HG03103 (cell line): ENCODE measurements at regions not wholly inside any gene's neighbourhood (a gene's known extent, or its start where the extent isn't known, plus 50 kb on each side); places are given as distances from the start of the nearest gene placed in this dataset.
"Not testable (repeated sequence)": the region's sequence is repeated elsewhere in the genome, so short reads cannot be mapped to it uniquely, and the experiment has no call there.

Source experiments
- ATAC-seq: cut with Tn5 transposase; IDR thresholded peaks from one replicate; pipeline ENCODE4 v1.9.1; 2021; ENCODE audit warnings: low read depth; ENCODE audit not compliant: unreplicated experiment

DNA sequence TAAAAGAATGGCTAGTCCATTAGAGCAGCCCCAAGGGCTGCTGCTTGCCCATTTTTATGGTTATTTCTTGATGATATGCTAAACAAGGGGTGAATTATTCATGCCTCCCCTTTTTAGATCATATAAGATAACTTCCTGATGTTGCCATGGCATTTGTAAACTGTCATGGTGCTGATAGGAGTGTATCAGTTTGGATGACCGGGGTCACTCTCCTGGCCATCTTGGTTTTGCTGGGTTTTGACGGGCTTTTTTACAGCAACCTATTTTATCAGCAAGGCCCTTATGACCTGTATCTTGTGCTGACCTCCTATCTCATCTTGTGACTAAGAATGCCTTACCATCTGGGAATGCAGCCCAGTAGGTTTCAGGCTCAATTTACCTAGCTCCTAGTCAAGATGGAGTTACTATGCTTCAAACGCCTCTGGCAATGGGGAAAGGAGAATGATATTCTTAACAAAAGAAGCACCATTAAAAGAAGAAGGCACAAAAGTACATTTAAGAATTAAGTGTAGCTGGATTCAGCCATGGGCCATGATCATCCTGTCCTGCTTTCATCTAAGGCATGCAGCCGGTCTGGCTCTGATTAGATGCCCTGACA is 1156.0 kb downstream of the PCDH9 start:
- no peak for ATAC-seq

DNA sequence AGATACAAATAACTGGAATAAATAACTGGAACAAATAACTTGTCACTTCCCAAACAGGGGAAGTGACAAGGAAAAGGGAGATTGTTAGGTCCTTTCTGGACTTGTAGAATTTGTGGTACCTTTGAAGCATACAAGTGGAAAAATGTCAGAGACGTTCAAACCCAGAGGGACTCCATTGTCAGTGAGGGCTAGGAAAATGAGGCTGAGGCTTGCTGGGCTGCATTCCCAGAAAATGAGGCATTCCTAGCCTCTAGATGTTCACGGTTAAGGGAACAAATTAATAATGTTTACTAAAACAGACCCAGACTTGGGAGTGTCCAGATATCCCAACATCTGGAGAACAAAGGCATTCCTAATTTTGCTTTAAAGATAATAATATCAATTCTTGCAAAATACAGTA is 1158.0 kb downstream of the PCDH9 start:
- not testable (repeated sequence) for ATAC-seq

GRCh38 chr13:66071608-66072007 is 1158.5 kb downstream of the PCDH9 start:
- no peak for ATAC-seq

- no peak for ATAC-seq
Observed at GRCh38 chr13:66071029-66071428, 1159.1 kb downstream of the PCDH9 start.

DNA sequence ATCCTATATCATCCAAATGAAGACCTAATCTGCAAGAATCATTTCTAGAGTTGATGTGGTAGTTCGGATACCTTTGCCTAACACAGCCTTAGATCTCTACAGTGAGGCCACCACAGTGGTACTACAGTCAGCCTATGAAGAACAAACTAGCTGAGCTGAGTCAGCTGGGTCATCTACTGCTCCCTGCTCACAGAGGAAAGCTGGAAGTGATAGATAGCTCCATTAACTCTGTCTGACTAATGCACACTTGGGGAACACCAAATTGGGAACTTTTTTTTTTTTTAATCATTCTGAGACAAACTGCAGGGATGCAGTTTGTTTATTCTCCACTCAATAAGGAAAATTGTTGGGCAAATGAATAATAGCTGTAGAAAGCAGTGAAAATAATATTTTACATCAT is 1160.6 kb downstream of the PCDH9 start:
- ATAC-seq: no peak

DNA sequence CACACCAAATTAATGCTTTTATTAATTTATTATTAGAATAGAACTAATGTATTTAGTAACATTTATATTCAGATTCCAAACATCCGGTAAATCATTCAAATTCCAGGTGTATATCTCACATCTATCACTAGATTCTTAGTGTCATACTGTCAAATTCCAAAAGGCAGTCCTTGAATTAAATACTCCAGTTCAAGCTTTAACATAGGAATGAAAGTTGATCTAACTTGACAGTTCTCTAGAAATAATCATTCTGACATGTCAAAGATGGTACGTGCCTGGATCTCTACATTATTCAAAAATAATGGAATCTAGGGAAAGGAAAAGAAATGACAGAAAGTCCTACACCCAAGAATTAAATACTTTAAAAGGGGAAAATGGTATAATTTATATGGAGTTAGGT is 1161.5 kb downstream of the PCDH9 start:
- no peak for ATAC-seq

GRCh38 chr13:66048888-66049287 is 1181.2 kb downstream of the PCDH9 start:
- no peak for ATAC-seq

DNA sequence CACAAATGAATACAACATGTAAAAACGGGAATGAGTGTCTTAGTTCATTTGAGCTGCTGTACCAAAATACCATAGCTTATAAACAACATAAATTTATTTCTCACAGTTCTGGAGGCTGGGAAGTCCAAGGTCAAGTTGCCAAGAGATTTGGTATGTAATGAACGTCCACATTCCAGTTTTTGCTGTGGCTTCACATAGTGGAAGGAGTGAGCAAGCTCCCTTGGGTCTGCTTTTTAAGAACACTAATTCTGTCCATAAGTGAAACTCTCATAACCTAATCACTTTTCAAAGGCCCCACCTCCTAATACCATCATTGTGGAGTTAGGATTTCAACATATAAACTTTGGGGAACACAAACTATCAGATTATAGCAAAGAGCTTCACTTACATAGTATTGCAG is 1189.6 kb downstream of the PCDH9 start:
- no peak for ATAC-seq

DNA sequence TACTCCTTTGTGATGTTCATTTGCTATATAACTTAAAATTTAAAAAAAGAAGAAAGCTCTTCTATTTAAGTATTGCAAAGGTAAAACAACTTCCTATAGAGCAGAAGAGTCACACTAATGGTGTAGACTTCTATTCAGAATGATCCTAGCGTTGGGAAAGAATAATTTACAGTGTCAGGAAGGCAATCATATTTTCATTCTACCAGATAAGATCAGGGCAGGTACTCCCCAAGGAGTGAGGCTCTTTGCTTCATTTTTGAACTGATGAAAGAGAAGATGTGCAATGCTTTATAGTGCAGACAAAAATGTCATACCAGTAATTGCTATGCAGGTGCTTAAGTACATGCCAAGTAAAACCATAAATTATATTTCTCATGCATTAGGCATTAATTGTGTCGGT is 1193.0 kb downstream of the PCDH9 start:
- no peak for ATAC-seq

- no peak for ATAC-seq
Observed at GRCh38 chr13:66036636-66037035, 1193.5 kb downstream of the PCDH9 start.

- ATAC-seq: no peak
Observed at GRCh38 chr13:66036024-66036614, 1194.0 kb downstream of the PCDH9 start.

- ATAC-seq: no peak
Observed at GRCh38 chr13:66033924-66034323, 1196.2 kb downstream of the PCDH9 start.

GRCh38 chr13:66021846-66022245 is 1208.3 kb downstream of the PCDH9 start:
- no peak for ATAC-seq

GRCh38 chr13:66014771-66015170 is 1215.4 kb downstream of the PCDH9 start:
- no peak for ATAC-seq

DNA sequence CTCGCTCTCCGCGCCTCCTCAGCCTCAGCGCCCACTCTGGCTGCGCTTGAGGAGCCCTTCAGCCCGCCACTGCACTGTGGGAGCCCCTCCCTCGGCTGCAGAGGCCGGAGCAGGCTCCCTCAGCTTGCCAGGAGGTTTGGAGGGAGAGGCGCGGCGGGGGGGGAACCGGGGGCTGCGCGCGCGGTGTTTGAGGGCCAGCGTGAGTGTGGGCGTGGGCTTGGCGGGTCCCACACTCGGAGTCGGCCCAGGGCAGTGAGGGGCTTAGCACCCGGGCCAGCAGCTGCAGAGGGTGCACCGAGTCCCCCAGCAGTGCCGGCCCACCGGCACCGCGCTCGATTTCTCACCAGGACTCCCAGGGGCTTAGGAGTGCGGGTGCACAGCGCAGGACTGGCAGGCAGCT is 1220.9 kb downstream of the PCDH9 start:
- no peak for ATAC-seq

- no peak for ATAC-seq
Observed at GRCh38 chr13:66003558-66003957, 1226.6 kb downstream of the PCDH9 start.

DNA sequence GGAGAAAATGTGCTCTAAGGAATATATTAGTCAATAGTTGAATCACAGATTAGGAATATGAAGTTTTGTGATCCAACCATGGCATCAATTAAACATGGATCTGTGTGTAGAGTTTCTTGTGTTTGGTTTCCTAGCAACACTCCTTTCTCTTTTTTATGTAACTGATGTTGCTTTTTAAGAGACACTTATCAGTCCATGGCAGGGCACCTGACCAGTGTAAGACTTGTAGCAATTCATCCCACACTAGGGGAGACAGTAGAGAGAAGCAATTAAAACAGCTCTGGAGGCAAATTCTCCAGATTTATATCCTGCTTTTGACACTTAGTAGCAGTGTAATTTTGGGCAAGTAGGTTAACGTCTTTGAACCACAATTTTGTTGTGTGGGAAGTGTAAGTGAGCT is 1229.0 kb downstream of the PCDH9 start:
- no peak for ATAC-seq

DNA sequence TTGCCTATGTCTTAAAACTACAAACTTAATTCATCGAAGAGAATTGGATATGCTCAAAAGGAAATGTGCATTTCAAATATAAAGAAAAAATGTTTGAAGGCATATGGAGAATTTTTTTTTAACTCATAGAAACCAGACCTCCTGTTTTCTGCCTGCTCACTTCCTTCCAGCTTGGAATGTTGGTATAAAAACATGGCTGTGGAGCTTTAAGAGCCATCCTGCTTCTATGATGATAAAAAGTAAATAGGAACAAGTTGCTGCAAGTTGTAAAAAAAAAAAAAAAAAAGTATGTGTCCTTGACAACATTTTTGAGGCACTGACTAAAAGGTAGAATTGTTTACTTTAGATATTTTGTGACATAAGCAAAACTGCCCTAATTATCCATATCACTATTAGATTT is 1230.7 kb downstream of the PCDH9 start:
- ATAC-seq: no peak

- ATAC-seq: no peak
Observed at GRCh38 chr13:65990684-65991083, 1239.5 kb downstream of the PCDH9 start.

GRCh38 chr13:65985612-65986011 is 1244.5 kb downstream of the PCDH9 start:
- no peak for ATAC-seq

DNA sequence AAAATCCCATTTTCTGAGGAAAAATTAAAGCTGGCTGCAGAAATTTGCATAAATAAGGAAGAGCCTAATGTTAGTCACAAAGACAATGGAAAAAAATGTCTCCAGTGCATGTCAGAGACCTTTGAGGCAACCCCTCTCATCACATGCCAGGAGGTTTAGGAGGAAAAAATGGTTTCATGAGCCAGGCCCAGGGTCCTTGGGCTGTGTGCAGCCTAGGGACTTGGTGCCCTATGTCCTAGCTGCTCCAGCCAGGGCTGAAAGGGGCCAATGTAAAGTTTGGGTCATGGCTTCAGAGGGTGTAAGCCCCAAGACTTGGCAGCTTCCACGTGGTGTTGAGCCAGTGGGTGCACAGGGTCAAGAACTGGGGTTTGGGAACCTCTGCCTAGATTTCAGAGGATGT is 1252.6 kb downstream of the PCDH9 start:
- no peak for ATAC-seq

DNA sequence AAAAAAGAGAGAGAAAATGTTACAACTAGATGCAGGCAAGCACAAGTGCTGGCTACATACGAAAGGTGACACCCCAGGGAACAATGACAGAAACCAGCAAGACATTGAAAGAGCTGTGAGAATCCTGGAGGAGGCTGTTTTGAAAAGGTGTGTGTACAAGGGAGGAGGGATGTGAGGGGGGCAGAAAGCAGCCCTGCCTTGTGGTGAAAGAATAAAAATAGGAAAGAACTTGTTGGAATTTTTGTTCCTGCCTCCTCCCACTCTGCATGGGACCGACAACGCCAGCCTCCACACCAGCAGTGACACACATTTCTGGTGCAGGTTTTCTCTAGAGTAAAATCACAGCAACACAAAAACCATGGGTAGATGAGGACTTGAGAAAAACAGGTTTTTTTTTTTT is 1258.6 kb downstream of the PCDH9 start:
- no peak for ATAC-seq

DNA sequence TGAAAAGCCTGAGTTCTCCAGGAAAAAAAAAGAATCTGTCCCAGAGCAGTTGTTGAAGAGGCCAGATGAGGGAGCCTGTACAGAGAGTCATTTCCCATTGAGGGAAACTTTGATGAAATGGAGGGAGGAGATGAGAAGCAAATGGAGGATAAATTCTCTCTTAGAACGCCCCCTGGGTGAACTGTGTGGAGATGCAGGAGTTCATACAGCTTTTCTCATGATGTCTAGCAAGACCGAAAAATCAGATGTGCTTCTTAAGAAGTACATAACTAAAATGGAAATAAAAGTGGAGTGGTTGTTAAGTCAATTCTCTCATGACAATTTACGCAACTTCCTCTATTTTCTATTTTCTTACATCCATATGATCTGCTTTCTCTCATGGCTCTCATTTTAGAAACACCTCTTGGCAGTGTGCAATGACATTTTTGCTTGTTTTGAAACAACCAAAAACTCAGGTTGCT is 1263.1 kb downstream of the PCDH9 start:
- no peak for ATAC-seq
